ENCODE measurements at regions not wholly inside any gene's neighbourhood (a gene's known extent, or its start where the extent isn't known, plus 50 kb on each side); places are given as distances from the start of the nearest gene placed in this dataset.

GRCh38 chr20:51121901-51122412 is 99.0 kb upstream of the KCNG1 start:
- TF ChIP-seq POLR2AphosphoS5 (IDR thresholded peaks at IDR 0.05) = no peak
- TF ChIP-seq POLR2A (IDR thresholded peaks at IDR 0.05) = no peak
